Muscle of arm (tissue), 1 donor: ENCODE measurements at regions not wholly inside any gene's neighbourhood (a gene's known extent, or its start where the extent isn't known, plus 50 kb on each side); places are given as distances from the start of the nearest gene placed in this dataset.
"Not testable (repeated sequence)": the region's sequence is repeated elsewhere in the genome, so short reads cannot be mapped to it uniquely, and the experiment has no call there.

Experiments used
- DNase-seq: peaks from one replicate; pipeline ENCODE4 v3.0.0-alpha.2; 2013

DNA sequence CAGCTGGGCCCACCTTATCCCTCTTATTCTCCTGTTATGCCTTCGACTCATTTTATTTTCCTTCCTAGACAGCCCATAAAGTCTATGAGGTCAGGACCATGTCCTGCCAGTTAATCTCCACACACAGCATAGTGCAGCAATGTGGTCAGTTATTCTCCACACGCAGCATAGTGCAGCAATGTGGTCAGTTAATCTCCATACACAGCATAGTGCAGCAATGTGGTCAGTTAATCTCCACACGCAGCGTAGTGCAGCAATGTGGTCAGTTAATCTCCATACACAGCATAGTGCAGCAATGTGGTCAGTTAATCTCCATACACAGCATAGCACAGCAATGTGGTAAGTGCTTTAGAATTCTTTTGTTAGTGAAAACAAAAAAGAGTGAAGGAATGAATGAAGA lies 77.8 kb downstream of the TEX36 start:
- no peak for DNase-seq

DNA sequence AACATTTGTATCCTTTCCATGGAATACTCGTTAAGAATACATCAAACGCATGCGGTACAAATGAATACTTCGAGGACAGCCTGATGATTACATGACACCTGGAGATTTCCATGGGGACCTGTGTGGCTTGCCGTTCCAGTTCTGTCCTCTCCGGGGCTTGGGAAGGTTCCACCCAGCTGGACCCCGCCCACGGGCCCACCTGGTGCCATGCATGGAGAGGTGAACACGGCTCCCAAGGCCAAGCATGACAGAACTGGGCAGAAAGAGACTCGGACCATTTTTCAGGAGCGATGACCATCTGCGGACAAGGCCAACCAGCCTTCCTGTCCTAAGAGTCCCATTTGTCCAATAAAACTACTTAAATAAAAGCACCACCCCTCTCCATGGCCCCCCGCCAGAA lies 80.1 kb downstream of the TEX36 start:
- no peak for DNase-seq

DNA sequence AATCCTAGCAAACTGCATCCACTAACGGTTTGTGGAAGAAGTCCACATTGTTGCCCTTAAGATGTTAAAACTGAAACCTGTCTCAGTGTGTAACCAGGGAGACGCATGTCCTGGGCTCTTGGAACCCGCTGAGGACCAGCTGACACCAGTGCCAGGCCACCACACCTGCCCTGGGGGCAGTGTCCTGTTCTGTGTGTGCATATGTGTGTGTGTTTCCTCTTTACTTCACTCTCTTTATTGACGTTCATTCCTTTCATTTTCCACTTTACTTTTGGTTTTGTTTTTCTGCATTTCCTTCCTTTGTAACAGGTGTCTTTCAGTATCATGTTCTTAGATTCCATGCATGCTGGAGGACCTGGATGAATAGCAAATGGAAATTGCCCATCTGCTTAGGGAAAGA lies 83.8 kb downstream of the TEX36 start:
- DNase-seq, result no peak

DNA sequence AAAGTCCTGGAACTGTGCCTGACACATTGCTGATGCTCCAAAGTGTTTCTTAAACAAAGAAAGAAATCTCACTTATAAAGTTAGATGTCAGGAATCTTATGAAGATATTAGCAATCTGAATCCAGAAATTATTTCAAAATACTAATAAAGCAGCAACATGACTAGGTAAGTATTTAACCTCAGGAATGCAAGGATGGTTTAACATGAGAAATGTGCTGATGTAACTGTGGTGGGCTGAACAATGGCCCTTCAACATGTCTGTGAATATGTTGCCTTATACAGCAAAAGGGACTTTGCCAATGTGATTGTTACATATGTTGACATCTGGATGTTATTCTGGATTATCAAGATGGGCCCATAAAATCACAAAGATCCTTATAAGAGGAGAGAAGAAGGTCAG lies 87.1 kb downstream of the TEX36 start:
- DNase-seq, result no peak

DNA sequence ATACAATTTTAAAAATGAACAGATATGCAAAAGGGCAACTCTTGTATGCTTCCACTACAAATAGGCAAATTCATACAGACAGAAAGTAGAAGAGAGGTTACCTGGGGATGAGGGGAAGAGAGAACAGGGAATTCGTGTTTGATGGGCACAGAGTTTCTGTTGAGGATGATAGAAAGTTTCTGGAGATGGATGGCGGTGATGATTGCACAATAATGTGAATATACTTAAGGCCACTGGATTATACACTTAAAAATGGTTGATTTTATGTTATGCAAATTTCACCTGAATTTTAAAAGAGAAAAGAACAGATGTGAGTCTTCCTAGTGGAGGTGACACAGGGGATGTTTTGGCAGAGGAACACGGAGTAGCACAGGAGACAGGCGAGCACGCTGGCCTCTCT lies 89.3 kb downstream of the TEX36 start:
- no peak for DNase-seq

DNA sequence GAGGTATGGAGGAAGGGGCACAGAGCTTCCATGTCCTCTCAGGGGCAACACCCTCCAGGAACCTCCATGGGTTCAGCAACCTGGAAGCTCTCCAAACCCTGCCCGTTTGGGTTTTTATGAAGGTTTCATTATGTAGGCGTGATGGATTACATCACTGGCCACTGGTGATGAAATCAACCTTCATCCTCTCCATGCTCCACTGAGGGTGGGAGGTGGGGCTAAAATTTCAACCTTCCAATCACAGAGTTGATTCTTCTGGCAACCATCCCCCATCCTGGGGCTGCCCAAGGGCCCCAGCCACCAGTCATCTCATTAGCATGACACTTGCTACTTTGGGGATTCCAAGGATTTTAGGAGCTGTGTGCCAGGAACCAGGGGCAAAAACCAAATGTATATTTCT lies 90.1 kb downstream of the TEX36 start:
- no peak for DNase-seq

DNA sequence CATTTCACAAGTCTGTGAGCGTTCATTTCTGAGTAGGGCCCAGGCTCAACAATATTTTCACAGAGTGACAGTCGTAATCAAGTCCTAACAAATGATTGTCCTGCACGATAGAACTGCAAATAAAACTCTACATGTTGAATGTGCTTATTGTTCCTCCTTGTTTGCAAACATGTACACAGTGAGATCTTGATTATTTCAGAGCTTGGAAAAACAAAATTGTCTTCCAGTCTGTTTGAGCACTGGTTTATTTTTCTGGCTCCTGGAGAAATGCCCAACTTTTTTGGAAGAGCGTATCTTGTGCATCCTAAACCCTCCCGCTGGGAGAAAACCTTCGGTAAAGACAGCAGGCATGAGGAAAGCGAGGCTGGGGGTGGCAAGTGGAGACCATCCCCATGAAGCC lies 91.1 kb downstream of the TEX36 start:
- DNase-seq, result no peak

DNA sequence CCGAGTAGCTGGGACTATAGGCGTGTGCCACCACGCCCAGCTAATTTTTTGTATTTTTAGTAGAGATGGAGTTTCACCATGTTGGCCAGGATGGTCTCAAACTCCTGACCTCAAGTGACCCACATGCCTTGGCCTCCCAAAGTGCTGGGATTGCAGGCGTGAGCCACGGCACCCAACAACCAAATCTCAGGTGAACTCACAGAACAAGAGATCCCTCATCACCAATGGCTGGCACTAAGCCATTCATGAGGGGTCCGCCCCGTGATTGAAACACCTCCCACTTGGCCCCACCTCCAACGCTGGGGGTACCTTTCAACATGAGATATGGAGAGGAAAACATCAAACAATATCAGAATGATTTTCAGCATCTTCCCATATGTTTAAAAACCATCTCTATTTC lies 94.2 kb downstream of the TEX36 start:
- not testable (repeated sequence) for DNase-seq

DNA sequence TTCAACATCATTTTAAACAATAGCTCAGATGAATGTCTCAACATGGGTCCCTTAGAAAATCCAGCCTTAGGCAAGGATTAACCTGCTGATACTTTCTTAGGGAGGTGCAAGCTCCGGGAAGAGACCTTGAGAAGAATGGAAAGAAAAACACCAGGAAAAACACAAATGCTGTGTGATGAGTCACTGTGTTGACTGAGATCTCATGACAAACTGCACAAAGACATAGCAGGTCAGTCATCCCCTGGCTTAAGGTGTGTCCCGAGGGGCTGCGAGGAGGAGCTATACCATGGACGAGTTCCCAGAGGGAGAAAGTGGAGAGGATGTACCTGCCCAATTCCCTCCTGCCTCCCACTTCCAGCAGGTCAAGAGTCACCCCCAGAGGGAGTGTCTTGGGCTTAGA lies 98.0 kb downstream of the TEX36 start:
- no peak for DNase-seq

DNA sequence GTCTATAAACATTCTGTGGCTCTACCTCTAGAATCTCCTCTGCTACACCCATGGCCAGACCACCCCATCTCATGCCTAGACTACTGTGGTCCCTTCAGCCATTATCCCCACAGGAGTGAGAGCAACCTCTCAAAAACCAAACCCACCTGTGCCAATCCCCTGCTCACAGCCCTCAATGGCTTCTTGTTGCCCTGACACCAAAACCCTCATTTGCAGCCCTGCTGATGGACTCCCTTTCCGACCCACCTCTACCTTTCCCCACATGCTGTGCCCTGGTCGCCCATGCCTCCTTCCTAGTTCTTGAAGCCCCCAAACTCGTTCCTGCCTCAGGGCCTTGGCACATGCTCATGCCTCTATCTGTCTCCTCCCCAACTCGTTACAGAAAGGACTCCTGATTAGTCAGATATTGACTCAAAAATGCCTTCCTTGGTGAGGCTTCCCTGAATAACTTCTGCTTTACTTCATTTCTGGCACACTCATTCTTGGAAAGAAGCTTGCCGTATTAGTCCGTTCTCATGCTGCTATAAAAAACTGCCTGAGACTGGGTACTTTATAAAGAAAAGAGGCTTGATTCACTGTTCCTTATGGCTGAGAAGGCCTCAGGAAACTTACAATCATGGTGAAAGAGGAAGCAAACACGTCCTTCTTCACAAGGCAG lies 104.2 kb downstream of the TEX36 start:
- DNase-seq, result no peak

DNA sequence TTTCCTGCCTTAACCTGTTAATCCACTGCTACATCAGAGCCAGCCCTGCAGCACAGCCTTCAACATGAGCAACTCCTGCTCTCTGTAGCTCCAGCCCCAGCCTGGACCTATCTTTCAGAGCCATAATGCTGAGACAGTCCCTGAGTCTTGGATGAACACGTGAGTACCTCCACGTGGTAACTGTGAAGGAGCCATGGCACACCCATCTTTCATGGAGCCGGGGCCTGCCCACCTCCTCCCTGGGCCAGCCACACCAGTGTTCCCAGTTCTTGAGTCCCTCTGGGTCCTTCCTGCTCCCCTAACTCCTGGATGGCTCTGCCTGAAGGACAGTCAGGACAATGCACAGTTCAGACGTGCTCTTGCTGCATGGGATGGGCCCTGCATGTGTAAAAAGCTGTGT lies 107.1 kb downstream of the TEX36 start:
- no peak for DNase-seq

DNA sequence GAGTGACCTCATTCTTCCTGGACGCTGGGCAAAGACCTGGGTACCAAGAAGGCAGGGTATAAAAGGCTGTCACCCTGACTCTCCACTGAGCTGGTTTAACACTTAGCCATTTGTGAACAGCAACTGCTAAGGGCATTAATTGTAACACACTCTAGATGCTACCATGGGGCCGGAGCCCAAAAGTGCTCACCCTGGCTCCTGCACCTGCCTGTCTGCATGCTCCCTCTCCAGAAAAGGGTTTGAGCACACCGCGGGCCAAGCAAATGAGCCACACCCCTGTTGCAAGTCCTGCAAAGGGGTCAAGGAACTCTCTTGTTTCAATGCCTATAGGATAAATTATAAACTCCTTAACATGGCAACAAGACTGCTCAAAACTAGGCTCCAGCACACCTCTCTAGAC lies 114.8 kb downstream of the TEX36 start:
- DNase-seq, result no peak

DNA sequence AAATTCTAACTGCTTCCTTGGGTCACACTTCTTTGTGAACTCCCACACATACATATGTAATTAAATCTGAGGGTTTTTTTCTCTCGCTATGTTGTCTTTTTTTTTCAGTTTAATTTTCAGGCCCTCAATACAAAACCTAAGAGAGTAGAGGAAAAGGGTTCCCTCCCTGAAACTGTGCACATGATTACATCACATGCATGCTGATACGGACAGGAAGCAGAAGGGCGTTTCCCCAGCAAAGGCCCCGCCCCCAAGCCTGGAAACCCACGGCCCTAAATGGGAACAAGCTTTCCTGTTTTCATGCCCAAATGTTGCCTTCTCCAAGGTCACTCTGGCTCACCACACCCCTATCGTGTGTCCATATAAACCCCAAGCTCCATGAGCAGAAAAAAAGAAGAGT lies 115.4 kb downstream of the TEX36 start:
- DNase-seq, result no peak

DNA sequence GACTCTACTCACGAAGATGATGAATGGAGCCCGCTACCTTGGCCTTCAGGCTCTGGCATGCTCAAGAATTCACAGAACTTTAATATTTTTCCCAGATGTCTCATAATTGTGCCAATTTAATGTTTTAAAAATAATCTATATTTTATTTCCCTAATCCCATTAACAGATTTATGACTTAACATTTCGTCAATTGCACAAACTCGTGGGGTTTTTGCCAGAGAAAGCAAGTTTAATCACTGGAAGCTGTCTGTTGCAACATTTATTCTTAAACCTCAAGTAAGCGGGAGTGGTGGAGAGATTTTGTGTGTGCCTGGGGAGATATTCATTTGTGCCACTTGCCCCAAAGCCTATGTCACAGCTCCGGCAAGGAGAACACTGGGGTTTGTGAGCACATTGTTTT lies 117.9 kb downstream of the TEX36 start:
- DNase-seq, result no peak

DNA sequence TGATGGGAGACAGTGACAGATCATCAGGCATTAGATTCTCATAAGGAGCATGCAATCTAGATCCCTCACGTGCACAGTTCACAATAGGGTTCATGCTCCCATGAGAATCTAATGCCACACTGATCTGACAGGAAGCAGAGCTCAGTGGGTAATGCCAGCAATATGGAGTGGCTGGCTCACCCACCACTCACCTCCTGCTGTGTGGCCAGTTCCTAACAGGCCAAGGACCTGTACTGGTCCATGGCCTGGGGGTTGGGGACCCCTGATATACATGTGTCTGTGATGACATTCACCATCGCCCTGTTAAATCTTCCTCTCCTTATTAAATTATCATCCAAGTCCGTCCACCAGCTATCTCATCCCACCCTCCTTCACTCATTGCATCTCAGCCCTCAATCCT lies 118.4 kb downstream of the TEX36 start:
- DNase-seq, result no peak

DNA sequence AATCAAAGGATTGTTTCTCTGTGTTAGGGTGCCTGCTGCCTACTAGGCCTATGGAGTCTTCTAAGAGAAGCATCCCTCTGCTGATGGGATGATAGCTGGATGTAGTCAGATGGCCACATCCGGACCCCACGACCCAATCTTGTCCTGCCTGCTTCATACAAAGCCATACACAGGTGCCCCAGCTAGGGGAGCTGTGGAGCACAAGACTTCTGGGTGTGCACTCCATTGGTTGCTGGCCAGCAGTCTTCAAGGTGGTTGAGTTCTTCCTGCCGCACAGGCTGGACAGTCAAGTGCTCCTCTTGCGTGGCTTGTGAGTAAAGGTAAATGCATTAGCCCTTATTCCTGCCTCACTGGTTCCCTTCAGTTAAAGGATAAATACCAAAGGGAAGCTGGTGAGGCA lies 120.2 kb downstream of the TEX36 start:
- DNase-seq, result no peak

DNA sequence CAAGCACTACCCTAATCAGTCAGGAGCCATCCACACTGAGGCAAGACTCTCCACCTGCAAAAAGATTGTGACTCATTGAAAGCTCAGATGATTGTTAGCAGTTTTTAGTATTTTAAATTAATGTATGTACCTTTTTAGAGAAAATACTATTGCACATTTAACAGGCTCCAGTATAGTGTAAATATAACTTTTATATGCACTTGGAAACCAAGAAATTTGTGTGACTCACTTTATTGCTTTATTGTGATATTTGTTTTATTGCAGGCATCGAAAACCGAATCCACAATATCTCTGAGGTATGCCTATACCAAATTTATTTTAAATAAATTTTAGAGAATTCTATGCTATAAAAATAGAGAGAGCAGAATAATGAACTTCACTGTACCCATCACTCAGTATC lies 122.0 kb downstream of the TEX36 start:
- DNase-seq, result no peak

DNA sequence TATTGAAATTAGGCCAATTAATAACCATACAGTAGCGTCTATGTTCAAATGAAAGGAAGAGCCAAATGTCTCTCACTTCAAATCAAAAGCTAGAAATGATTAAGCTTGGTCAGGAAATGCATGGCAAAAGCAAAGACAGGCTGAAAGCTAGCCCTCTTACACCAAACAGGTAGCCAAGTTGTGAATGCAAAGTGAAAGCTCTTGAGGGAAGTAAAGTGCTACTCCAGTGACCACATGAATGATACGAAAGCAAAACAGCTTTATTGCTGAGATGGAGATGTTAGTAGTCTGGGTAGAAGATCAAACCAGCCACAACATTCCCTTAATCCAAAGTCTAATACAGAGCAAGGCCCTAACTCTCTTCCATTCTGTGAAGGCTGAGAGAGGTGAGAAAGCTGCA lies 123.8 kb downstream of the TEX36 start:
- DNase-seq, result no peak

DNA sequence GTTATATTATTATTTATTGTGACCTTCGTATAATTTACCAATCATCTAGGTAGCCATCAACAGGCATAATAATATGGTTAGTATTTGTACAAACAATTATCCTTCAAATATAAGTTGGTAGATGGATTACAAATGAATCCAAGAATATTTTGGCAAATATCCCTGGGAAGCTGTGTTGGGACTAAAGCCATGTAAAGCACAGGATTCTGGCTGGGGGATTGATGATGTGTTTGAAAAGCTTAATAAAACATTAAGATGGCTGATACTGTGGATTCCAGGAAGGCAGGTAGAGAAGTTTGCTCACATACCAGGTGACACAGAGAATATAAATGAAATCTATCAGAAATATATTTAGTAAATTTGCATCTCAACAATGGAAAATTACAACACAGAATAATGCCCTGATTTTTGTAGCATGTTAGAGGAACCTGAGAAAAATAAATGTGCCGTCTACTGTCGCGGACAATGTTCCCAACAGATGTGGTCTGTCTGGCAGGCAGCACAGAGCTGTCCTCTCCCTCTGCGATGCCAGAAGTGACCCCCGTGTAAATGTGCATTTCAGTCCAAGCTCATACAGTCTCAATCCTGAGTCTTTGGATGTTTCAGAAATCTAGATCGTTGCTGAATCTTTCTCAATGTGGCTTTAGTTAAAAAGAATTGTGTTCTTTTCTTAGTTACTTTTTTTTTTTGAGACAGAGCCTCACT lies 125.0 kb downstream of the TEX36 start:
- DNase-seq, result no peak

DNA sequence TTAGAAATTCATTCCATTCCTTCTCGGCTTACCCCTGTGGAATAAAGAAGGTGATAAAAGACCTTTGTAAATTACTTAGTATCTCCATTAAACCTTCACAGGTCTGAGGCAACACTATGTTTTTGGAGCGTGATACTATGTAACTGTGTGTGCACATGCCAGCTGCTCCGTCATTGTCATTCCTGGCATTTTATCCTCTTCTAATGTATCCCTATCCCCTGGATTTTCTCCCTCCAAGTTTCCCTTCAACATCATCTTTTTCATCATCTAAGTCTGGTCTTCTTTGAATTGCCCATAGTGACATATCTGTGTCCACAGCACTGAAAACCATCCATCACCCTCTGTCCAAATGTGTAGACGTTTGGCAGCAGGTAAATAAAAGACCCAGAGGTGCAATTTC lies 125.7 kb downstream of the TEX36 start:
- DNase-seq, result peak; percentile 19

DNA sequence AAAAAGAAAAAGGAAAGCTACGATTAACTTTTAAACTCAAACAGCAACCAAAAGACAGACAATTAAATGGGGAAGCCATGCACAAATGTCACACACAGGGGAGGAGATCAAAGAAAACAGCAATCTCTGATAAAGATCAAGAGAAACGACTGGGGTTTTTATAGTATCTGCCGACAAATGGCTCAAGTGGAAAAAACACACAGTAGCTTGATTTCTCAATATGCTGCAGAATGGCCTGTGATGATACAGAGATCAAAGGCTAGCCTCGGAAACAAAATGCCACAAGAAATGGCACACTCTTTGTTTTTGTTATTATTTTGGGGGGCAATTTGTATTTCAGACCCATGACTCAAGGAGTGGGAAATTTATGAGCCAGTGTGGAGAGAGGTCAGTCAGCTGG lies 126.1 kb downstream of the TEX36 start:
- DNase-seq, result no peak

DNA sequence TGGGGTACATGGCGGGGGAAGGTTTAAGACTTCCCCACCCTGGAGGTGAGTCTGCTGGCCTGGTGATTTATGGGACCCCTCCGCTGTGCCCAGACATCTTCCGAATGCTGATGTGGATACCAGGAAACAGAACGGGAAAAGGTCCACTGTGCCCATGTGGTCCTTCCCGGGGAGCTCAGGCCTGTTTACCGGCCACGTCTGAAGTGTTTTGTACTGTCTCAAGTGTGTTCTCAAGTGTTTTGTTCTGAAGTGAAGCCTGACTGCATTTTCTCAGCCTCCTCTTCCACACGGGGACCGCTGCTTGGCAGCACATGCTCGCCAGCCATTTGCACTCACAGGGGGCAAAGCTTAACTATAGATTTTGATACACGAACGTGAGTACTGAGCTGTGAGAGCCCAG lies 127.2 kb downstream of the TEX36 start:
- DNase-seq, result no peak

DNA sequence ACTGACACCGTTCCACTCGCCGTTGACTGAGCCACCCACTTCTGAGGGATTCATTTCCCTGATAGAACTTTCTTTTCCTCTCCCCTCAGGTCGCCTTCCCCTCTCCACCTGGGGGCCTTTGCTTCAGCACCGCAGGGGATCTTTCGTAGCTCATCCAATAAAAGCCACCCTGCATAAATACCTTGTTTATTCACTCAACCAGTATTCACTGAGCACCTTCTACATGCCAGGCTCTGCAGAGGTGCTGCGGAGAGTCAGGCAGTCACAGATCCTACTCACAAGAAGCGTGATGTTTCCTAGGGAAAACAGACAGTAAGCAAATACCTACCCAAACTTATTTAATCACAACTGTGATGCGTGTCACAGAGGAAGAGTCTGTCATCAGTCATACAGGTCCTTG lies 127.7 kb downstream of the TEX36 start:
- DNase-seq, result no peak

DNA sequence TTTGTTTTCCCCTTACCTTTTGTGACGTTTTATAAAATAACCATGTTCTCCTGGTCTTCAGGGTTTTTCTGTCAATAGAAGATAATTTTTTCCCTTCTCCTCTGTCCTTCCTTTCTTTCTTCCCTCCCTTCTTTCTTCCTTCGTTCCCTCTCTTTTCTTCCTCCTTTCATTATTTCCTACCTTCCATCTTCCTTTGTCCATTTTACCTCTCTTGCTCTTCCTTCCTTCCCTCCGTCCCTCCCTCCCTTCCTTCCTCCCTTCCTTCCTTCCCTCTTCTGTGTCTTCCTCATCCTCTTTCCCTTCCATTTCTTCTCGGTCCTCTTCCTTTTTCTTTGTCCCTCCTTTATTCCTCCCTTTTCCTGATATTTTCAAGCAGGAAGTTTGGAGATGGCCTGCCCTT lies 128.2 kb downstream of the TEX36 start:
- DNase-seq, result no peak
